Muscle of leg (tissue), 3 donors: ENCODE measurements at regions not wholly inside any gene's neighbourhood (a gene's known extent, or its start where the extent isn't known, plus 50 kb on each side); places are given as distances from the start of the nearest gene placed in this dataset.

Experiments
- DNase-seq: peaks from one replicate; pipeline ENCODE4 v3.0.0; 2013
- H3K27ac ChIP-seq: one replicate; pipeline ENCODE4 v1.5.1; 2013; ENCODE audit warnings: mild to moderate bottlenecking, low read length, control low read depth
- H3K27me3 ChIP-seq: one replicate; pipeline ENCODE4 v1.6.1; 2013; ENCODE audit warnings: low read length; ENCODE audit not compliant: control insufficient read depth, insufficient read depth
- H3K36me3 ChIP-seq: one replicate; pipeline ENCODE4 v1.6.1; 2013; ENCODE audit warnings: low read length; ENCODE audit not compliant: control insufficient read depth, insufficient read depth
- H3K4me1 ChIP-seq: one replicate; pipeline ENCODE4 v1.6.1; 2013; ENCODE audit warnings: low read length; ENCODE audit not compliant: control insufficient read depth, insufficient read depth
- H3K4me3 ChIP-seq: one replicate; pipeline ENCODE4 v1.5.1; 2013; ENCODE audit warnings: low read length, control low read depth
- H3K9me3 ChIP-seq: replicated peaks from 2 replicates; pipeline ENCODE4 v1.6.1; 2013; ENCODE audit warnings: low read depth, low read length; ENCODE audit not compliant: control insufficient read depth
- WGBS: methylation state at CpG from one replicate; pipeline ENCODE4 v1.1.5; 2013; ENCODE audit warnings: missing lambda C conversion rate; ENCODE audit not compliant: insufficient coverage; 5-methylcytosine and 5-hydroxymethylcytosine counted together

DNA sequence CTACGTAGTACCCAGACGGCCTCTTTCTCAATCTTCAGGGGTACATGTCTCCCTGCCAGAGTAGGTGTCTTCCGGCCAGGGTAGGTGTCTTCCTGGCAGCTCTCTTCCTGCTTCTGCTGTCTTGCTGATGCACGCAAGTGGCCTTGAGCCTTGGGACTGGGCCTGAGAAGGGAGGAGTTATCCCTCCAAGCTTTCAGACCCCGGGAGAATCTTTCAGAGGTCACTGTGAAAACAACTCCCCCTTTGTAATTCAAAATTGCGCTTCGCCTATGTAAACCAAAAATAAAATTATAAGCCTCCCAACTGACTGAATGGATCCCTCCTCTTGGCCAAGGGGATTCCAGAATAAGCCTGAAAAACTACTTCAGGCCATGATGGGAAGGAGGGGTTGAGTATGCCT, 87.3 kb upstream of the NUDT4 start:
- 100% methylated on average over 1 of the region's 7 CpGs for WGBS
- H3K27ac ChIP-seq: no peak overlapping the region
- DNase-seq: no peak
- H3K9me3 ChIP-seq: no peaks in the 10 kb centered on the region
- H3K36me3 ChIP-seq: no peaks in the 10 kb centered on the region
- no peaks in the 10 kb centered on the region for H3K27me3 ChIP-seq
- no peaks in the 10 kb centered on the region for H3K4me1 ChIP-seq
- no peak overlapping the region for H3K4me3 ChIP-seq

DNA sequence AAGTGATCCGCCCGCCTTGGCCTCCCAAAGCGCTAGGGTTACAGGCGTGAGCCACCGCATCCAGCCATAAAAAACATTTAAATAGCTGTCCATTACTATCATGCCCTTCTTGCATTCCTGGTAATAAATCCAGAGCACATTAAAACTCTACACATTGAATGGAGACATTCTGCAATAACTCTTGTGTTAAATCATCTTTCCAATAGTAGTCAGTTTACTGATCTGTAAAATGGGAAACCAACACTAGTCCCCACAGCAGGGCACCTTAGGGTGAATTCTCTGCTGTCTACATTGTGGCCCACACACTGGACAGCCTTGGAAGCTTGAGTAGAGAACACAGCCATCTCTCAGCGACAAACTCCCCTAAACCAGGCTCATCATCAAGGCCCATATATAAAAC, 85.5 kb upstream of the NUDT4 start:
- Histone ChIP-seq H3K9me3 (no peaks in the 10 kb centered on the region), H3K4me3 (no peak overlapping the region), H3K36me3 (no peaks in the 10 kb centered on the region), H3K27ac (no peak overlapping the region), H3K27me3 (no peaks in the 10 kb centered on the region), H3K4me1 (peaks cover 3% of the 10 kb centered on the region)
- 98% methylated on average over 5 of the region's 6 CpGs for WGBS
- DNase-seq: no peak

DNA sequence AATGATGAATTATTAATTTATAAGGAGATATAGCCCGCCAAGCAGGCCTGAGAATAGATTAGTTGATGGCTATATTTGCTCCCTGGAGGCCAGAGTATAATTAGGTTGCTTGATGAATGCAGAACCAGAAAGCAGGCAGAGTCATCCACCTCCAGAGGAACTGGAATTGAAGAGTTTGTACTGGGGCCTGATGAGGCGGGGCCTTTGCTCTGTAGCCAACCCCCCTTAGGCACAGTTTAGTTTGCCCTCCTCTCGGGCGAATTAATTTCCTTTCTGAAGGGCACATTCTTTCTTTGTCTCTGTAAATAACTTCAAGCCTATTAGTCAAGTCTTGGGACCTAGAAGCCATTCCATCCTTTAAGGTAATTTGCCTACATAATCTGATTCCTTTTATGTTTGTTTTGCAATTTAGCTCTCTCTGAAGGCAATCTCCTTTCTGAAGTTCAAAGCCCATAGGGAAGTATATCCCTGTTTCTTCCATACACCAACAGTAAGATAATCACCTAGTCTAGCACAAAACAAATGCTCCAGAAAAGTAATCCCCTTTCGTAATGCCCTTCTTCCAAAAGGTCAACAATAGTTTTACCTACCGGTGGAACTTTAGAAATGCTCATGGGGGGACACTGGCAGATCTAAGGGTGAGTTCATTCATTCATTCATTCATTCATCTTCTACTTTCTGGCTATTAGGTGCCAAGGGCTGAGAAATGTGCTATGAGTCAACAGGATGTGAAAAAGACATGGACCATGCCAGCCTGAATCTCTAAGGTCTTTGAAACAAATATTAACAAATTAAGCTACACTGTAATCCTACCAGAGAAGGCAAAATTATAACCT, 84.8 kb upstream of the NUDT4 start:
- Histone ChIP-seq H3K27me3 (no peaks in the 10 kb centered on the region), H3K4me1 (peaks cover 5% of the 10 kb centered on the region), H3K4me3 (no peak overlapping the region), H3K27ac (no peak overlapping the region), H3K9me3 (no peaks in the 10 kb centered on the region), H3K36me3 (no peaks in the 10 kb centered on the region)
- 83% methylated on average over 2 of the region's 6 CpGs for WGBS
- DNase-seq: no peak

DNA sequence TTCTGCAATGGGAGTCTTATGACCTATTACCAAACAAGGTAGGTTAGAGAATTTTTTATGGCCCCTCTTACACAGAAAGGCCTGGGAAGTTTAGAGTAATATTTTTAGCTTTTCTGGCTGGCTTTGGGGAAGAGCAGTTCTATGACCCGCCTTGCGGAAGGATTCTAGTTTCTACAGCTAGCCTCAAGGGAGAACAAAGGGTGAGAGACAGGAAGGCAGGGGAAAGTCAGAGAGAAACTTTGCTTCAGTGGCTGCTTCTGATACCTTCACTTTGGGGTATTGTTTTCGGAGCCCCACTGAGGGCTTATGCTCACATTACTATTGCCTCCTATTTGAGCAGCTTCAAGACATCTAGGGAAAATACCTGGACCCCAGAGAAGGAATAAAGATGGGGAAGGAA, 80.7 kb upstream of the NUDT4 start:
- H3K27me3 ChIP-seq: no peaks in the 10 kb centered on the region
- no peaks in the 10 kb centered on the region for H3K9me3 ChIP-seq
- no peak overlapping the region for H3K4me3 ChIP-seq
- DNase-seq: peak; percentile 49
- H3K36me3 ChIP-seq: no peaks in the 10 kb centered on the region
- 50% methylated on average over 2 of the region's 3 CpGs for WGBS
- peak overlapping the region; percentile 55 for H3K27ac ChIP-seq
- H3K4me1 ChIP-seq: peaks cover 5% of the 10 kb centered on the region

DNA sequence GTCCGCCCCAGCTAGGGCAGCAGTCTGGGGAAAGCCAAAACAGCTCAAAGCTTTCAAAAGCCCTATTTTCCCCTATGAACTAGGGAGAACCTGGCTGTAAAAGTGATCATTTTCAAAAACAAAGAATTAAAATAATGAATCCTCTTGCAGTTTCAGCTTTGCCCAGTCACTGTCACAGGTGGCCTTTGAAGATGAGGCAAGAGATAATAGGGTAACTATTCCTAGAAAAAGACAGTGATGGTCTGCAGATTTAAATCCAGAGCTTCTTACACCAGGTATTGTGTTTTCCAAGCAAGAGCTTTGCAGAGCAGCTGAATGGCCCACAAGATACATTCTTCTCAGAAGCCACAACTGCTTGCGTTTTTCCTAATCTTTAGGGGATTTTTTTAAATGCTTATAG, 80.2 kb upstream of the NUDT4 start:
- Histone ChIP-seq H3K9me3 (no peaks in the 10 kb centered on the region), H3K36me3 (no peaks in the 10 kb centered on the region), H3K27ac (peak overlapping the region; percentile 47), H3K4me1 (peaks cover 5% of the 10 kb centered on the region), H3K4me3 (no peak overlapping the region), H3K27me3 (no peaks in the 10 kb centered on the region)
- no peak for DNase-seq
- no CpG with 5 or more reads among the region's 2 CpGs for WGBS

DNA sequence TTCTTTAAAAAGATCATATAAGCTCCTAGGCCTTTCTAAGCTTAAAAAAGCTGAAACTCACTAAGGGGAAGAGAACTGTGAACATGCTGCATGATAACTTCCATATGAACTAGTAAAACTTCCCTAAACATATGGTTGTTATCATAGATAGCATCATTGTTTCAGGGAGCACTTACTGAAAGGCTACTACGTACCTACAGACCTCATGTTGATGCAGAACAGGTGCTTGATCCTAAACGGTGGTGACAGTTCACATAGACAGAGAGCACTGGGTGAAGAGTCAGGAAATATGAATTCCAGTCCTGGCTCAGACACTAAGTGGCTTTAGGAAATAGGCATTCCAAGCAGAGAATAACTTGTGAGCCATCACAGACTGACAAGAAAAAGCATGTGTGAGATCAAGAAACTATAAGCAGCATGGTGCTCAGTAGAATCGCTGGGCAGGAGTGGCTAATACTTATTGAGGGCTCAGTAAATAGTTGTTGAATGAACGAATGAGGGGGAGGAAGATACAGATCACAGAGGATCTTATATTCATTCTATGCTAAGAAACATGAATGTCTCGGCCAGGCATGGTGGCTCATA, 78.4 kb upstream of the NUDT4 start:
- WGBS: 31% methylated on average over 2 of the region's 5 CpGs
- Histone ChIP-seq H3K27ac (no peak overlapping the region), H3K4me1 (peaks cover 5% of the 10 kb centered on the region), H3K9me3 (no peaks in the 10 kb centered on the region), H3K36me3 (no peaks in the 10 kb centered on the region), H3K27me3 (no peaks in the 10 kb centered on the region), H3K4me3 (no peak overlapping the region)
- no peak for DNase-seq

DNA sequence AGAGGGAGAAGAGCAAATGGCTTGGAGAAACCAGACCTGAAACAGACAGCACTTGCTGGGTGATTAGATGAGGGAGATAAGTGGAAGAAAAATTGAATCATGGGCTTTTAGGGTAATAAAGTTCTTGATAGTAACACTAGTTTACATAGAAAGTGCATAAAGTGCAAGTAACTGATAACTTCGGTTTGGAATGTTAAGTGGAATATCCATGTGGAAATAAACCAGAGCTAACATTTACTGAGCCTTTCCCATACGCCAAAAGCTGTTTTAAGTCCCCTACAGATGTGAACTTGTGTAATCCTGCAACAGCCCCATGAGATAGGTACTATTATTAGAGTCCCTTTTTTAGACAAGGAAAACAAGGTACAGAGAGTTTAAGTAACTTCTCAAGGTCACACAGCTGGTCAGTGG, 77.1 kb upstream of the NUDT4 start:
- WGBS: no CpG with 5 or more reads among the region's 2 CpGs

DNA sequence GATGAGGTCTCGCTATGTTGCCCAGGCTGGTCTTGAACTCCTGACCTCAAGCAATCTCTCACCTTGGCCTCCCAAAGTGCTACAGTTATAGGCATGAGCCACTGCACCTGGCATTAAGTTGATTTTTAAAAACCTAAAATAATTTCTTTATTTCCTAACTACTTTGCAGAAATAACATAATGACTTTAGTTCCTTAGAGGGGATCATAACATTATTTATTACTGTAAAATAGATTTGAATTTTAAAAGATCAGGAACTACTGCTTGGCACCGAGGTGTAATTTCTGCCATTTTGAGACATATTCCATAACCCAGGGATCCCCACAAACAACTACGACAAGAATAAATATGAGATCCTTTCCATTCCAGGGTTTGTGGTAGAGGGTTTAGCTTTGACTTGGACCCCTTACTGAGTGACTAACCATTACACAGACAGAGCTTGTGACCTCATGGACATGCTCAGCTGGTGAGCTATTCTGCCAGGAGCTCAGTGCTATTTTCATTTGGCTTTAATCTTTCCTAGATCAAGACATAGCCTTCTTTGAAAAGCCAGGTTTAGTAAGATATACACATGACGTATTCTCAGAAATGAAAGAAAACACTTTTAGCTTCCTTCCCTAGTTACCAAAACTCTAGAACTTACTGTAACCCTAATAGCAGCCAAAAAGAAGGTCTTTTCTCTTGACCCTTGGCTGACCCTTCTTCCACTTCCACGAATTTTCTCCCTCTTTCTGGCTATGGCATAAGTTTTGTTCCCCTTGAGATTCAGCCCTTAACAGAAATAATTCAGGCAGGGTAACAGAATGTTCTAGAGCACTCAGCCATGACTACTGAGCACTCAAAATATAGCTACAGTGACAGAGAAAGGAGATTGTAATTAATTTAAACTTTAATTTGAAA, 75.1 kb upstream of the NUDT4 start:
- WGBS: no CpG with 5 or more reads among the region's 5 CpGs
- Histone ChIP-seq H3K27me3 (no peaks in the 10 kb centered on the region), H3K9me3 (peaks cover 2% of the 10 kb centered on the region), H3K36me3 (no peaks in the 10 kb centered on the region), H3K4me1 (no peaks in the 10 kb centered on the region), H3K4me3 (no peak overlapping the region), H3K27ac (peak overlapping the region; percentile 56)
- peak; percentile 73 for DNase-seq

More for the DNA sequence above, 77.1 kb upstream of the NUDT4 start:
- Histone ChIP-seq H3K4me1 (peaks cover 5% of the 10 kb centered on the region), H3K4me3 (no peak overlapping the region), H3K27me3 (no peaks in the 10 kb centered on the region), H3K36me3 (no peaks in the 10 kb centered on the region), H3K27ac (peak overlapping the region; percentile 20), H3K9me3 (peaks cover 1% of the 10 kb centered on the region)
- peak; percentile 69 for DNase-seq

DNA sequence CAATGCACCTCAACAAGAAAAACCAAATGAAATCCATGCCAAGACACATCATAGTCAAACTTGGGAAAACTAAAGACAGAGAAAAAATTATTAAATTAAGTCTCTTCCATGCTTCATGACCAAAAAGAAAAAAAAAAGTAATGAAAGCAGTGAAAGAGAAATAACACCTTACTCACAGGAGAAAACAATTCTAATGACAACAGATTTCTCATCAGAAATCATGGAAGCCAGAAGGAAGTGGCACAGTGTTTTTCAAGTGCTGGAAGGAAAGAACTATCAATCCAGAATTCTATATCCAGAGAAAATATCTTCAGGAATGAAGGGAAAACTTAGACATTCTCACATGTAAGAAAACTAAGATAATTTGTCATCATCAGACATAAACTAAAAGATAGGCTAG, 71.1 kb upstream of the NUDT4 start:
- Histone ChIP-seq H3K4me1 (no peaks in the 10 kb centered on the region), H3K27me3 (no peaks in the 10 kb centered on the region), H3K9me3 (peaks cover 2% of the 10 kb centered on the region), H3K4me3 (no peak overlapping the region), H3K36me3 (no peaks in the 10 kb centered on the region), H3K27ac (no peak overlapping the region)
- DNase-seq: no peak

DNA sequence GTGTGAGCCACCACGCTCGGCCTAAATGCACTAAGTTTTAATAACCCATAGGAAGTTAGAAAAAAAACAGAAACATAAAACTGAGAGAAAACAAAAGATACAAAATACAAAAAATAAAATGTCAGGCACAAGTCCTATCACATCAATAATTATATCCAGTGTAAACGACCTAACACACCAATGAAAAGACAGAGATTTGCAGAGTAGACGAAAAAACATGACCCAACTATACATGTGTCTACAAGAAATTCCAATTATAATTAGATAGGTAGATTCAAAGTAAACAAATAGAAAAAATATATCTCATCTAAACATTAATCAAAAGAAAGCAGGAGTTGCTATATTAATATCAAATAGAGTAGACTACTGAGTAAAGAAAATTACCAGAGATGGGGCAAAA, 69.4 kb upstream of the NUDT4 start:
- H3K4me1 ChIP-seq: no peaks in the 10 kb centered on the region
- H3K27me3 ChIP-seq: no peaks in the 10 kb centered on the region
- H3K4me3 ChIP-seq: no peak overlapping the region
- H3K9me3 ChIP-seq: peaks cover 2% of the 10 kb centered on the region
- no peak overlapping the region for H3K27ac ChIP-seq
- no peak for DNase-seq
- WGBS: no CpG with 5 or more reads among the region's 4 CpGs
- H3K36me3 ChIP-seq: no peaks in the 10 kb centered on the region
